Kidney capillary endothelial cell (primary cell): ENCODE measurements at regions not wholly inside any gene's neighbourhood (a gene's known extent, or its start where the extent isn't known, plus 50 kb on each side); places are given as distances from the start of the nearest gene placed in this dataset.
"Not testable (repeated sequence)": the region's sequence is repeated elsewhere in the genome, so short reads cannot be mapped to it uniquely, and the experiment has no call there.

Source experiments
- DNase-seq: peaks from one replicate; pipeline ENCODE4 v3.0.0-alpha.2; 2018; ENCODE audit warnings: low spot score

- no peak for DNase-seq
Measured at GRCh38 chr11:23564370-23564769, 704.1 kb upstream of the CCDC179 start.

GRCh38 chr11:23569134-23569533 lies 708.9 kb upstream of the CCDC179 start:
- no peak for DNase-seq

- no peak for DNase-seq
Measured at GRCh38 chr11:23569547-23569946, 709.3 kb upstream of the CCDC179 start.

GRCh38 chr11:23570828-23571227 lies 710.6 kb upstream of the CCDC179 start:
- DNase-seq, result no peak

- DNase-seq, result no peak
Measured at GRCh38 chr11:23573429-23573828, 713.2 kb upstream of the CCDC179 start.

GRCh38 chr11:23574149-23574548 lies 713.9 kb upstream of the CCDC179 start:
- no peak for DNase-seq

- no peak for DNase-seq
Measured at GRCh38 chr11:23577296-23577695, 717.0 kb upstream of the CCDC179 start.

- DNase-seq, result no peak
Measured at GRCh38 chr11:23585416-23586104, 725.3 kb upstream of the CCDC179 start.

- DNase-seq, result no peak
Measured at GRCh38 chr11:23586173-23586572, 725.9 kb upstream of the CCDC179 start.

- no peak for DNase-seq
Measured at GRCh38 chr11:23590596-23591308, 730.5 kb upstream of the CCDC179 start.

- no peak for DNase-seq
Measured at GRCh38 chr11:23594755-23595154, 734.5 kb upstream of the CCDC179 start.

GRCh38 chr11:23604966-23605365 lies 744.7 kb upstream of the CCDC179 start:
- no peak for DNase-seq

GRCh38 chr11:23606191-23606590 lies 745.9 kb upstream of the CCDC179 start:
- DNase-seq, result no peak

- no peak for DNase-seq
Measured at GRCh38 chr11:23611726-23612125, 751.5 kb upstream of the CCDC179 start.

GRCh38 chr11:23620617-23621016 lies 760.3 kb upstream of the CCDC179 start:
- no peak for DNase-seq

GRCh38 chr11:23632293-23632692 lies 772.0 kb upstream of the CCDC179 start:
- no peak for DNase-seq

- DNase-seq, result no peak
Measured at GRCh38 chr11:23644443-23644842, 784.2 kb upstream of the CCDC179 start.

GRCh38 chr11:23652336-23652735 lies 792.1 kb upstream of the CCDC179 start:
- not testable (repeated sequence) for DNase-seq

- no peak for DNase-seq
Measured at GRCh38 chr11:23653071-23653675, 792.9 kb upstream of the CCDC179 start.

- no peak for DNase-seq
Measured at GRCh38 chr11:23668324-23668723, 808.0 kb upstream of the CCDC179 start.

- DNase-seq, result no peak
Measured at GRCh38 chr11:23673366-23673765, 813.1 kb upstream of the CCDC179 start.

- no peak for DNase-seq
Measured at GRCh38 chr11:23674866-23675265, 814.6 kb upstream of the CCDC179 start.

- no peak for DNase-seq
Measured at GRCh38 chr11:23679041-23679440, 817.8 kb upstream of the LUZP2 start.
